GM18517 (cell line): ENCODE measurements at regions not wholly inside any gene's neighbourhood (a gene's known extent, or its start where the extent isn't known, plus 50 kb on each side); places are given as distances from the start of the nearest gene placed in this dataset.

ENCODE experiments used
- ATAC-seq: cut with Tn5 transposase; IDR thresholded peaks from one replicate; pipeline ENCODE4 v1.9.1; 2021; ENCODE audit warnings: mild to moderate bottlenecking, moderate library complexity; ENCODE audit not compliant: unreplicated experiment

DNA sequence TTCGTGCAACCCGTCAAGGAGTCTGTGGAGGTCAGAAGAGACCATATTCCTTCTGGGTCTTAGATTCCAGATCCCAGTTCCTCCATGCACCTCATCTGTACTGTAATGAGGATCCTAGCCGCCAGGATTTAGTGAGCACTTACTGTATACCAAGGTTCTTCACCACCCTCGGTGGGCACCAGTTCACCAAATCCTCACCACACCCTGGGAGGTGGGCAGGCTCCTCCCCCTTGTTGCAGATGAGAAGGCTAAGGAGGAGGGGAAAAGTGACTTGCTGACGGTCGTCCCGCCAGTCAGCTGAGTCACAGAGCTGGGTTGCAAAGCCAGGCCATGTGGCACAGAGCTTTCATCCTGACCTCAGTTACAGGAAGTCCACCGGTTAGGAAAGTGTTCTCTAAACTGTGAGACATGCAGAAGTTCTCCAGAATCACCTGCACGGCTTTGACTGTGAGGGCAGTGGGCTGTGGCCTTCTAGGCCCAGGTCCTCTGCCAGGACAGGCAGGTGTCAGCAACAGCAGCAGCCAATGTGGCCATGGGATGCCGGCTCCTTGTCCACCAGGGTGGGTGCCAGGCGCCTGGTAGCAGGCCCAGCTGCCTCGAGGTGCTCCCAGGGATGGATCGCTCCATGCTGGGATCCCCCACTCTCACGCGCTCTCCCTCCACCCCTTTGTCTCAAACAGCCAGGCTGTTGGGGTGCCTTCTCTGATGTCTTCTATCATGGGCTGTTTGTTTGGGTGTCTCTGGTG lies 240.3 kb upstream of the GSE1 start:
- no peak for ATAC-seq

DNA sequence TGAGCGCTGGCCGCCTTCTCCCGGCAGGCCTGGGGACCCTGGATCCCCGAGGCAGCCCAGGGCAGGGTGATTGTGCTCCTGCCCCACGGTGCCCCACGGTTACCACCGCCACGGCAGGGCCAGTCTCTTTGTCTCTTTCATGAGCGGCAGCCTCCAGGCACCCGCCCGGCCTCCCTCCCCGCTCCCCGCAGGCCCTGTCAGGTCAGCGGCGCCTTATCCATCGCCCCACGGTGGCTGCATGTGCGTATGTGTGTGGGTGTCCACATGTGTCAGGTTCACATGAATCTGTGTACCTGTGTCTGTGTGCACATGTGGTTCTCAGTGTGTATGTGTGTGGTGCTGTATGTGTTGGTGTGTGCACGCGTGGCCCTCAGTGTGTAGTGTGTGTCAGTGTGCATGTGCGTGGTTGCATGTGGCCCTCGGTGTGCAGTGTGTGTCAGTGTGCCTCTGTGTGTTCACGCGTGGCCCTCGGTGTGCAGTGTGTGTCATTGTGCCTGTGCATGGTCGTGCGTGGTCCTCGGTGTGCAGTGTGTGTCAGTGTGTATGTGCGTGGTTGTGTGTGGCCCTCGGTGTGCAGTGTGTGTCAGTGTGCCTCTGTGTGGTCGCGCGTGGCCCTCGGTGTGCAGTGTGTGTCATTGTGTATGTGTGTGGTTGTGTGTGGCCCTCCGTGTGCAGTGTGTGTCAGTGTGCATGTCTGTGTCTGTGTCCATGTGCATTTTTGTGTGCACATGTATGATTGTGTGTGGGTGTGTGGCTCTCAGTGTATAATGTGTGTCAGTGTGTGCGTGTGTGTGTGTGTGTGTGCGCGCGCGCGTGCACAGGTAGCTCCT lies 239.2 kb upstream of the GSE1 start:
- no peak for ATAC-seq

DNA sequence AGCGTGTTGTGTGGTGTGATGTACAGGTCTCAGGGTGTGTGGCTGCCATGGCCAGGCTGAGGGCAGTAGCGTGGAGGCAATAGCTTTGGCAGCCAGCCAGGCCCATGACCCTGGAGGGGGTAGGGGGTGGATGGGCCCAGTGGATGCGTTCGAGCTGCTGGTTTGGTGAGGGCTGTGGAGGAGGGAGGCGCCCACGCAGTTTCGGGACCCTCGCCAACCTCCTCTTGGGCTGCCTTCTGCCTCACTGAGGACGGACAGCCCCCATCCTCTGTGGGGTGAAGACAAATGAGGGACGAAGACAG lies 238.6 kb upstream of the GSE1 start:
- ATAC-seq: no peak

DNA sequence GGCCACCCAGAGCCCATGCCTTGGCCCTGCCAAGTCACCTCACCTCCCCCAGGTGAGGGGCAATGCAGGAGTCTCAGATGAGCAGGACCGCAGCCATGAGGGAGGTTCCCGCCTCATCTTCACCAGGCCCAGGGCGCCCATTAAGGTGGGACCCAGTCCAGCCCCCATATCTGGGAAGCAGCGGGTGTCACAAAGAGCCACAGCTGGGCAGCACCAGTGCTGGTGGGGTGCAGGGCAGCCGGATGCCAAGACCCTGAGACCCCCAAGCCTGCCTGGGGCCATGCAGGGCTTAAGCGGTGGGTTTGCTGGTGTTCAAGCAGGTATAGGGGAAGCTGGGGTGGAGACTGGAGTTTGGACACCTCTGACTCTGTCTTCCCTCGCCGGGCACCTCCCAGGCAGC lies 237.8 kb upstream of the GSE1 start:
- ATAC-seq: no peak

DNA sequence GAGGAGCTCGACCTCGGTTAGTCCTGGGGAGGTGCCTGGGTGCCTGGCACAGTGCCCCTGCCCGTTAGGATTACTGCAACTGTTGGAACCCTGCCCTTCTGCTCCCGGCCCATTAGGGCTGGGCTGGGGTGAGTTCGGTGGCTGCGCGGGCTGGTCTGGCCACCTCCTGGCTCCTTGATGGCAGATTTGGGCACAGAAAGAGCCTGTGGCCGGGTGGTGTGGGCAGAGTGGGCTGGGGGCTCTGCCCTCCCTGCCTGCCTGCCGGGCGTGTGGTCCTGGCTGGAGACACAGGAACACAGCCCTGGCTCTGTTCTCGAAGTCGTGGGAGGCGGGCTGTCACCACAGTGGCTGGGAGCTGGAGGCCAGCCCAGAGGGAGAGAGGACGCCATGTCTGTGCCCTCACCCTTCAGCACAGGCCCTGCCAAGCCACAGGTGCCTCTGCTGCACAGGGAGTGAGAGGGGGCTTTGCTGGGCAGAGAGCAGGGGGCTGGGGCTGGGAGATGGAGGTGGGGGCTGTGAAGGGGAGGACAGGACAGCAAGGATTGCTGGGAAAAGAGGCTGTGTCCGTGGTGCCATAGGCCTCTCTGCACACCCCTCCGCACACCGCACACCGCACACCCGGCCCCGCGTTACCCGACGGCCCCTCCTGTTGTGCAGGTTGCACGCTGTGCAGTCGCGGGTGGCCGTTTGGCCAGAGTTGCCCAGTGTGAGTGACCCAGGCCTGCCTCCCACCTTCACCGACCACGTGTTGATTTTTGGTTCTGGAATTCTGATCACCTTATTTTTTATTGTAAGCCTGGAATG lies 236.6 kb upstream of the GSE1 start:
- no peak for ATAC-seq

DNA sequence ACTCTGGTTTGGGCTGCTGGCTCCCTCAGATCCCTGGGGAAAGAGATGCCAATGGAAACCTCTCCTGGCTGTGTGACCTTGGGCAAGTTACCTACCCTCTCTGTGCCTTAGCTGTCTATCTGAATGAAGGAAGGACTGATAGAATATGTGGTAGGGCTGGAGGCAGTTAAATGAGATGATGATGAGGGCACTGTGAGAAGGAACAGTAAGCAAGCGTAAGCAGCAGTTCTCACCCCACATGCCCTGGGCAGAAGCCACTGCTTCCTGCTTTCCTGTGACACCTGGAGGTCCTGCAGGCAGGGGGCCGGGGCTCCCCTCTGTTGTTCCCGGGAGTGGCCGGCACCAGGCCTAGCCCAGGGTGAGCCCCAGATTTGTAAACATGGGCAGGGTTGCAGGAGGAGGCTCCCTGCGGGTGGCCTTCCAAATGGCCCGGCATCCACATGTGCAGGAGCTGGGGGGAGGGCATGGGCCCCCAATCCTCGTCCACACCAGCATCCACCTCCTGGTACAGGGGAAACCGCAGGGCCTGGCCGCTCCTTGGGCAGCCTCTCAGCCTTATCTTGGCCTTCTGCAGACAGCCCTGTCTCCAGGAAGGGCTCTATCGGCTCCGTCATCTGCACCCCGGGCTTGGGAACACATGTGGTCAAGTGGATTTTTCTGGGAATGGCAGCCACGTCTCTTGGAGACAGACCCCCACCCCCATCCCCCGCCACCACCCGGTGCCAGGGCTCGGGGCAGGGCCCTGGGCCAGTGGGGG lies 235.6 kb upstream of the GSE1 start:
- no peak for ATAC-seq

DNA sequence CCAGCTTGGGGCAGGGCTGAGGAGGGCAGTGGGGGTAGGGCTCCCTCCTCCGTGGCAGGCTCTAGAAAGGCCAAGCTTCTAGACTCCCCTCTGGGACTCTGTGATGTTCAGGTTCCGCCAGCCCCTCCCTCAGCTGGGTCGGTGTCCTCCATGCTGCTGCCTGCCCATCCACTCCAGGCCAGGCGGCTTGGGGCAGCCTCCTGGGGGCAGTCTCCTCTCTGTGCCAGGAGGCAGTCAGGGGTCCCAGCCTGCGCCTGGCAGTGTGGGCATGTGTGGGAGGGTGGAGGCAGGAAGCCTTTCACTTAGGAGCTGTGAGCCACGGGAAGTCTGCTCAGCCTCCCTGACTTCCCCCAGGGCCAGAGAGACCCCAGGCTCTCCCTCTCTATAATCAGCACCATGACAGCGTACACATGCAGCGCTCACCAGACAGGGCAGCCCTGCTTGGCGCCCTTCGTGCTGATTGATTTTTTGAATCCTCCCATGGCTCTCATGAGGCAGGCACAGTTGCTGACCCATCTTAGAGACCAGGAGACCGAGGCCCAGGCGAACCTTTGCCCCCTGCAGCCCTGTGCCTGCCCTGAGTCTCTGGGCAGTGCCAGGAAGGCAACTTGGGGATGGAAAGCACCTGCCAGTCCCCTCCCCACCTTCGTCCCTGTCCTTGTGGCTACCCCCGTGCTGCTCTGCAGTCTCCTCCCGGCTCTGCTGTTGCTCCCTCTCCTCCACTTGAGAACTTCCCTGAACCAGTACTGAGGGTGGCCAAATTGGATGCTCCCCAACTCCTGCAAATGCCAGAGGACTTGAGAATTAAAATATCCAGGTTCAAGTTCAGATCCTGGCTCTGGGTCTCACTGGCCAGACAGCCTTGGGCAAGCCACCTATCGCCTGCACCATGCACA lies 234.7 kb upstream of the GSE1 start:
- ATAC-seq: no peak

DNA sequence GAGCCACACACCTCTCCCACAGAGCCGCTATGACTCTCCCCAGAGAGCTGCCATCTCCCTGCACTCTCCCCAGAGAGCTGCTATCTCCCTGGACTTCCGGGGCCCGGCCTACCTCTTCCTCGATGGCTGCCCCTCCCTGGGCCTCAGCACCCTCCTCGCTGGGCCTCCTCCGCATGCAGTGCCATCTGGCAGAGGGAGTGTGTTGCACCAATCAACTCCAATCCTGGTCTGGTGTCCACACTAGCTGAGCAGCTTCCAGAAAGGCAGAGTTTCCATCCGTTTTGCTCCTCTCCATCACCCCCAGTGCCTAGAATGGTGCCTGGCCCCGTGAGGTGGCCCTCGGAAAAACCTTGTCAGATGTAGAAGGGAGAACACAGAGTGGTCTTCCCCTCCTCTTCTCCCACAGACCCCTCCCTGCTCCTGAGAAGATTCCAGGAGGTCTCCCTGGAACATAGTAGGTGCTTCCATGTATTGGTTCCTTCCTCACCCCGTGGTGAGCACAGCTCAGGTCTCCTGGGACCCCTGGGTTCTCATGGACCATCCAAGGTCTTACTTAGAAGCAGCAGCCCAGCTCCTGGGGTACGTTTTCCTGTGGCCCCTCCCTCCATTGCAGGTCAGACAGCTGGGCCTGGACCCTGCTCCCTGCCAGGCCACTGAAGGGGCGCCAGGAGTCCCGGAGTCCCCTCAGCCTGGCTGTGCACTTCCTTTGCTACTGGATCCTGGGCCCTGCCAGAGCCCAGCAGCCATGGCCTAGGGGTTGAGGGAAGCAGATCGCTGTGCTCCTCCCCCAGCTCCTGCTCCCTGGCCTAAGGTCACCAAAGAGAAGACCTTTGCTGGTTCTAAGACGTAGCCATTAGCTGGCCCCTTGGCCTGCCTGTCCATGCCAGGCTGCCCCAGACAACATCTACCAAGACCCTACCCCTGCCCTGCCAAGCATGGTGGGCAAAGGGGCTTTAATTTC lies 233.8 kb upstream of the GSE1 start:
- ATAC-seq: no peak

DNA sequence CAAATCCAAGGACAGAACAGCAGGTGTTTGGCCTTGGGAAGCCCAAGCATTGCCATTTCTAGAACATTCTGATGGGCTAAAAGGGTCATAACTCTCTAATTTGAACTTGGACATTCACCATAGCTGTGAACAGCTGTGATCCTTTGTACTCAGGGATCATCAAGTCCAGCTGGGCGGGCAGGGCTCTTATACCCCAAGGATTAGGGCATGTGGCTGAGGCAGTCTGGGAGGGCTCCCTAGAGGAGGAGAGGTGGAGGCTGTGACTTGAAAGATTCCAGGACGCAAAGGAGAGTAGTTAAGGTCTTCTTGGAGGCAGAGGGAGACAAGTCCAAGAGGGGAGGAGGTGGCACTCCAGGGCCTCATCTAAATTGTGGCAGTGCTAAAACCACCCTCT lies 233.1 kb upstream of the GSE1 start:
- no peak for ATAC-seq

DNA sequence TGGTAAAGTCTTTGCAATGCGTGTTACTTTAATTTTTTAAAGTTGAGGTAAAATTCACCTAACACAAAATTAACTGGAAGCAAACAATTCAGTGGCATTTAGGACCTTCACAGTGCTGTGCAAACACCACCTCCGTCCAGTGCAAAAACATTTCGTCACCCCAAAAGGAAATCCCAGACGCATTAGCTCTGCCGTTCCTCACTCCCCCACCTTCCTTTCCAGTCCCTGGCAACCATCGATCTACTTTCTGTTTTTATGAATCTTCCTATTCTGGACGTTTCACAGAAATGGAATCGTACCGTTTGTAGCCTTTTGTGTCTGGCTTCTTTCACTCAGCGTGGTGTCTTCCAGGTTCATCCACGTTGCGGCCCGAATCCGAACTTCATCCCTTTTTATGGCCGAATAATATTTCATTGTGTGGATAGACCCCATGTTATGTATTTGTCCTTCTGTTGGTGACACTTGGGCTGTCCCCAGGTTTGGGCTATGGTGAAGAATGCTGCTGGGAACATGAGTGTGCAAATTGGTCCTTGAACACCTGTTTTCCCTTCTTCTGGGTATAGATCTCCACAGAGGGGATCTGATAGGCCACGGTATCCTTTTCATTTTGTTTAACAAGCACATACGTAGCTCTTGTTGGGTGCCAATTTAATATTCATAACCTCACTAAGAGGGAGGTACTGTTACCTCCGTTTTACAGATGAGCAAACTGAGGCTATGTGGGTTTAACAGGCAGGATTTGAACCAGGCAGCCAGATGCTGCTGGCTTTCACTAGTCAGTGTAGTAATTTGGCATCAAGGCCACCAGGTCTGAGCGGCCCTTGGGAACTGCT lies 232.0 kb upstream of the GSE1 start:
- no peak for ATAC-seq

DNA sequence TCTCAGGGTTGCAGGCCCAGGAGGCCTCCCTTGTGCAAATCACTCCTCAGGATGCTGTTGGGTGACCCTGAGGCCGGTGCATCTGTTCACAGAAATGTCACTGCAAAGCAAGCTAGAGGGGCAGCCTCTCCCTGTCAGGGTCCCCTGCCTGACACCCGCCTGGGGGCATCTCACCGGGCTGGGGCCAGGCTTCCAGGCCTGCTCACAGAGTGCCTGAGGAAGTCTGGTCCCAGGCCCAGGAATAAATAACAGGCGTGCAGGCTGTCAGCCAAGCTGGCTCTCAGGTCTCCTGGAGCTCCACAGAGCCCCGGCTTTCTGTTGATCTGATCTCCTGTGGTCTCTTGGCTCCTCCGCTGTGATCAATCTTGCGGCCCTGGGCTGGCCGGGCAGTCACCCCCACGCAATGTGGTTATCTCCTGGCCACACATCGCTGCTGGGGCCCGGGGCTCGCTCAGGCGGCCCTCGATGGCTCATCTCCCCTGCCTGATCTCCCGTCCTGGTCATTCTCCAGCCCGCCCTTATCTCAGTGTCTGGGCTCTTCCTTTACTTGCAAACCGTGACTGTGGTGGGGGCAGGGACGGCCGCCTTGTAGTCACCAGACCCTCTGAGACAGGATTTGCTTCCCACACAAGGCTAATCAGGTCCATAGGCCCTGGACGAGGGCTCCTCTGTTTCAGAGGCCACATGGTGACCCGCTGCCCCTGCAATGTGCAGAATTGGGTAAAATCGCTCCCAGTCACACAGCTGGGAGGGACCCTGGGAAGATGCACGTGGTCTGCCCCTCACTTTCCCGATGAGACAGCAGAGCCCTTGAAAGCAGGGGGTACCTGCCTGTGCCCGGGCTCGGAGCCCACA lies 231.2 kb upstream of the GSE1 start:
- no peak for ATAC-seq

DNA sequence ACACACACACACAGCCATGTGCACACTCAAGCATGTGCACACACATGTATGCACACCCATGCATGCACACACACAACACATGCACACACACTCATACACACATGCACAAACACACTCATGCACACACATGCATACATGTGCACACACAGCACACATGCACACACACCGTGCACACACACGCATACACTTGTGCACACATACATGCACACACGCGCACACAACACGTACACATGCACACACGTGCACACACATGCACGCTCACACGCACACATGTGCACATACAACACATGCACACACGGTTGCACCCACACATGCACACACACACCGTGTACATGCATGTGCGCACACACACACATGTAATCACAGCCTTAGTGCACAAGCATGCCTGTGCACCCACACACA lies 230.4 kb upstream of the GSE1 start:
- ATAC-seq: no peak

DNA sequence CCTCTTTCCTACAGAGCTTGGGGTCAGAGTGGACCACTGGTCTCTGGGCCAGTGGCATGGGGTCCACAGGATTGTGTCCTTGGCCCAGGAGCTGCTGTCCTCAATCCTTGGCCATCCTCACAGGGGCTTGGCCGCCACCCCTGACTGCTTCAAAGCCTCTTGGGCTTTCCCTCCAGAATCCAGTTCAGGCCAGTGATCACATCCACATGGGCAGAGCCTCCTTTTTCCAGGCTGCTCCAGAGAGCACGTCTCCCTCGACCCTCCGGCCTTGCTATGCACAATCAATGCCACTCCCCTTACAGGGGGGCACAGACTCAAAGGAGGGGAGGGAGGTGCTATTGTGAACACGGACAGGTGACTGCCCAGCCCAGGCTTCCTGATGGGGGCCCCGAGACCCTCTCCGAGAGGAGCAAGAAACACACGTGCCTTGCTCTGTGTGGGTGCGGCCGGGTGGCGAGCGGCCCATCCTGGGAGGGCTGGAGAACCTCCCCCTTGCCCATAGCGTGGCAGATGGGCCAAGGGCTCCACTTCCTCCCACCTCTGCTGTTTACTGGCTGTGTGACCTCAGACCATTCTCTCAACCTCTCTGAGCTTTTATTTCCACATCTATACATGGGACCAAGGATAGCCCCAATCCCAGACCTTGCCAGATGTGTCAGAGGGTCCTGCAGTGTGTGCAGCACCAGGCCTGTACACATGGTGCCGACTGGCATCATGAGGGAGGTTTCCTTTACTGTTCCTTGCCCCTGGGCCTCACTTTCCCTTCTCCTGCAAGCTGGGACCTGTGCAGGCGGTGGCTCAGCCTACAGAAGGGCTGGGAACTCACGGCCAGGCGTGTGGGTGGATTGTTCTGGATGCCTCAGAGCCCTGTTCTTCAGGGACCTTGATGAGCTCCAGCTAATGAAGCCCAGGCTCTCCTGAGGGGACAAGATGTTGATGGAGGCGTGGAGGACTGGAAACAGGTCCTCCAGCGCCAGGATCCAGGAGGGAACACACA lies 229.0 kb upstream of the GSE1 start:
- ATAC-seq: no peak

DNA sequence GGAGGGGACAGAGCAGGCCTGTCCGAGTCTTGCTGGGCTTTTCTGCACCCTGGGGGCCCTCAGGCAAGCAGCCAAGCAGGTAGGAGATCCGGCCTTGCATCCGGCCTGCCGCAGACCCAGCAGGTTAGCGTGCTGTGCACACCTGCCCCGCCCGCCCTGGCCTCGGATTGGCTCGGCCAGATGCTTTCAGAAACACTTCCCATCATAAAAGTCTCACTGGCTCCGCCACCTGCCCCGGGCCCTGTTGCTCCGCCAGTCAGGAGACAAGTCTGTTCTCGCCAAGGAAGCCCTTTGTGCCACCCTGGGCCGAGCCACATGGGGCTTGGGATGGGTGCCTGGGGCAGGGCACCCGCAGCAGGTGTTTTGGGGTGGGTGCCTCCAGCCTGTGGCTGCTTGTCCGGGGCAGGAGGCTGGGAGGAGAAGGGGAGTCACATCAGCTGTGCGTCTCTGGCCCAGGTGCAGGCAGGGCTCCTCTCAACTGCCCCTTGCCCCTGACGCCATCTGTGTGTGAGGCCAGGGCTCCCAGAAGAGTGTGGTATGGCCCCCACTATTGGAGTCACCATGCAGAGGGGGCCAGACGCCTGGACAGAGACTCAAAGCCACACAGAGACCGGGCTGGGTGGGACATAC lies 228.2 kb upstream of the GSE1 start:
- no peak for ATAC-seq
